NT2/D1 (cell line): ENCODE measurements at regions not wholly inside any gene's neighbourhood (a gene's known extent, or its start where the extent isn't known, plus 50 kb on each side); places are given as distances from the start of the nearest gene placed in this dataset.

Experiments used
- YY1 ChIP-seq: IDR thresholded peaks from 2 replicates; pipeline ENCODE4 v1.6.1; 2011; ENCODE audit not compliant: insufficient read length, insufficient read depth
- ZNF274 ChIP-seq: IDR thresholded peaks from 2 replicates; pipeline ENCODE4 v1.6.1; 2011; ENCODE audit warnings: mild to moderate bottlenecking, low read depth, low read length

GRCh38 chr17:77726549-77727006, 231.9 kb upstream of the TNRC6C start:
- no peak for TF ChIP-seq YY1
- no peak for TF ChIP-seq ZNF274
